ENCODE measurements at regions not wholly inside any gene's neighbourhood (a gene's known extent, or its start where the extent isn't known, plus 50 kb on each side); places are given as distances from the start of the nearest gene placed in this dataset.

DNA sequence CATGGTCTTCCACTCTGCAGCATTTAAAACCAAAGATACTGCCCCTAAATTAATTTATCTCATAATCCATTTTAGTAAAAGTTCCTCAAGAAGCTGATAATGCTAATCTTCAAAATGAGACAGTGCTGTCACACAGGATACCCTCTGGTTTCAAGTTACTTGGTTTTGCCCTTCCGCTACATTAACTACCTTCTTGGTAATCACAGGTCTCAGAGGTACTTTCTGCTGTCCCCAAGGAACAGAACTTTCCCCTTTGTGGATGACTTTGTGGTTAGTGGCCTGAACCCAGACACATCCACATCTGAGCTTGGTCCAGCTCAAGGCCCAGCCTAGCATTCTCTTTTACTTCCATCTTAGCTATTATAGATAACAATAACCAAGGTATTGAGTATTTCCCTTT, 88.8 kb upstream of the TMEM26 start:
- TF ChIP-seq POLR2A (IDR thresholded peaks at IDR 0.05), result no peak
- TF ChIP-seq, protein P1, sequence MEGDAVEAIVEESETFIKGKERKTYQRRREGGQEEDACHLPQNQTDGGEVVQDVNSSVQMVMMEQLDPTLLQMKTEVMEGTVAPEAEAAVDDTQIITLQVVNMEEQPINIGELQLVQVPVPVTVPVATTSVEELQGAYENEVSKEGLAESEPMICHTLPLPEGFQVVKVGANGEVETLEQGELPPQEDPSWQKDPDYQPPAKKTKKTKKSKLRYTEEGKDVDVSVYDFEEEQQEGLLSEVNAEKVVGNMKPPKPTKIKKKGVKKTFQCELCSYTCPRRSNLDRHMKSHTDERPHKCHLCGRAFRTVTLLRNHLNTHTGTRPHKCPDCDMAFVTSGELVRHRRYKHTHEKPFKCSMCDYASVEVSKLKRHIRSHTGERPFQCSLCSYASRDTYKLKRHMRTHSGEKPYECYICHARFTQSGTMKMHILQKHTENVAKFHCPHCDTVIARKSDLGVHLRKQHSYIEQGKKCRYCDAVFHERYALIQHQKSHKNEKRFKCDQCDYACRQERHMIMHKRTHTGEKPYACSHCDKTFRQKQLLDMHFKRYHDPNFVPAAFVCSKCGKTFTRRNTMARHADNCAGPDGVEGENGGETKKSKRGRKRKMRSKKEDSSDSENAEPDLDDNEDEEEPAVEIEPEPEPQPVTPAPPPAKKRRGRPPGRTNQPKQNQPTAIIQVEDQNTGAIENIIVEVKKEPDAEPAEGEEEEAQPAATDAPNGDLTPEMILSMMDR (IDR thresholded peaks at IDR 0.05), result no peak

Data from uterus (tissue), 2 donors.